Myocyte (in vitro differentiated cells): ENCODE measurements at regions not wholly inside any gene's neighbourhood (a gene's known extent, or its start where the extent isn't known, plus 50 kb on each side); places are given as distances from the start of the nearest gene placed in this dataset.
"Not testable (repeated sequence)": the region's sequence is repeated elsewhere in the genome, so short reads cannot be mapped to it uniquely, and the experiment has no call there.

Source experiments
- DNase-seq: peaks from one replicate; pipeline ENCODE4 v3.0.0-alpha.2; 2012; ENCODE audit warnings: low read depth

DNA sequence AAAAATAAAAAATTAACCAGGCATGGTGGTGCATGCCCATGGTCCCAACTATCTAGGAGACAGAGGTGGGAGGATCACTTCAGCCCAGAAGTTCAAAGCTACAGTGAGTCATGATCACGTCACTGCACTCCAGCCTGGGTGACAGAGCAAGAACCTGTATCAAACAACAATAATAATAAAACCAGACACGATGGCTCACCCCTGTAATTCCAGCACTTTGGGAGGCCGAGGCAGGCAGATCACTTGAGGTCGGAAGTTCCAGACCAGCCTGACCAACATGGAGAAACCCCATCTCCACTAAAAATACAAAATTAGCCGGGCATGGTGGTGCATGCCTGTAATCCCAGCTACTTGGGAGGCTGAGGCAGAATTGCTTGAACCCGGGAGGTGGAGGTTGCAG lies 159.4 kb downstream of the SKIDA1 start:
- not testable (repeated sequence) for DNase-seq

DNA sequence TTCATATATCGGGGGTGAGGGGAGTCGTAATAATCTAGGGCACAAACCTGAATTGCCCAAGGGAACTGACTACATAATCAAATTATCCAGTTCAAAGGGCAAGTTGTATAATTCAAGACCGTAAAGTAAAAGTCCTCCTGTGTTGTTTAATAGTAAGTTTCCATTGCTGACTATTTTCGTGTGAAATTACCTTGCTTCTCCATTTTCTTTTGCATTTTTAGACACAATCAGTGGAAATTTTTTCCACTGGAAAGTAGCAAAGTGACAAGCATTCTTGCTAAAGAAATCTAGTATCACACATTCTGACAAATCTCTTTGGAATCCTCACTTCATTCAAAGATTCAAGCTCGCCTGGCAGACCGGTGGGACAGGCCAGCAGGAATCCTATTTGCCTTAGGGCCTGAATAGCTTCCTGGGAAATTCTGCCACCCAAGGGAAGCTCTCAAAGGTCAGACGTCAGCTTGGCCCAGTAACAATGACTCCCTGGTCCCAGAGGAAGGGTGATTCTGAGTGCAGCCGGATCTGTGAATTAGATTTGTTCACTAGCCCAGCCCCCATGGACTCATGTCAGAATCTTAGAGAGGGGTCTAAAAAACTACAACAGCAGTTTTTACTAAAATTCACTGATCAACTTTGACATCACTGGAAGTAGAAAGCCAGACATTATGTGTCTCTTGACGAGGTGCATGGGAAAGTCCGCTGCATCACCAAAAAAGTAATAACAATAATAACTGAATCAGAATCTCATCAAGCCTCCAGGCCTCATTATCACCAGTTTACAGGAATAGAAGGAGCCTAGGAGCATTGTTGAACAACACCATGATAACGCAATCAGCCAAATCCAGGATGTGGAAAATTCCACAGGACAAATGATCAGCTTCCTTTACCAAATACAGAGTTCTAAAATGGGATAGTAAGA lies 161.0 kb downstream of the SKIDA1 start:
- DNase-seq = peak; percentile 31

DNA sequence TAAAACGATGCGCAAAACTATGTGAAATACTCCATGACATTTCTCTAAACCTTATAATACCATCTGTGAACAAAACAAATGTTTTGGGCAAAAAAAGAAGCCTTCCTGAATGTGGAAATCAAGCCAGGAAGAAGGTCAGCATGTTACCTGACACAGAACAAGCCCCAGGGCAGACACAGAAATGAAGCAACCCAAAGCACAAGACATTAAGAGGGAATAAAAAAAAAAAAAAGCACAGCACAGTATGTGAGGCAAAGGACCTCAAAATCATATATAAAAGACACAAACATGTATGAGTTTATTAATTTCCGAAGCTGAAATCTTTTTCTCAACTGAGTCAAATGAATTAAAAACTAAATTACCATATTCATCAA lies 161.8 kb downstream of the SKIDA1 start:
- DNase-seq = no peak

DNA sequence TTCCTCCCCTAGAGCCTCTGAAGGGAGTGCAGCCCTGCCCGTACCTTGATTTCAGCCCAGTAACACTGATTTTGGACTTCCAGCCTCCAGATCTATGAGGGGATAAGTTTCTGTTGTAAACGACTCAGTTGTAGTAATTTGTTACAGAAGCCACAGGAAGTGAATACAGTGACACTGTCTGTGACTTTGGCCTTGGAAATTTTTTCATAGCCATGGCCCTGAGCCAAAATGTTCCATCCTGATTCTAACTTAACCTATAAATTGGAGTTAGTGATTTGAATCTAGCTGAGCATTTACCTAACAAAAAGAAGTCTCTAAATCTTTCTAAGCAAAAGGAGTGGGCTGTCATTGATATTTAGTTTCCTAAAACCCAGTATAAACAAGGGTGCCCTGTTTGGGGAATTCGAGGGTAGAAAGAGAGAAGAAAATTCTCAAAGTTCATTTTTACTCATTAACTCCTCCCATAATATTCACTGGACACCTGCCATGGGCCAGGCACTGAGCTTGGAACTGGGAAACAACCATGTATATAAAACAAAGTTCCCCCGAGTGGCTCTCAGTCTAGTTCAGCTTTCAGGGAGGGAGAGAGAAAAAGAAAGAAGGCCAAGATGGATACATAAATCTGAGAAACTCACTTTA lies 162.3 kb downstream of the SKIDA1 start:
- DNase-seq = no peak

DNA sequence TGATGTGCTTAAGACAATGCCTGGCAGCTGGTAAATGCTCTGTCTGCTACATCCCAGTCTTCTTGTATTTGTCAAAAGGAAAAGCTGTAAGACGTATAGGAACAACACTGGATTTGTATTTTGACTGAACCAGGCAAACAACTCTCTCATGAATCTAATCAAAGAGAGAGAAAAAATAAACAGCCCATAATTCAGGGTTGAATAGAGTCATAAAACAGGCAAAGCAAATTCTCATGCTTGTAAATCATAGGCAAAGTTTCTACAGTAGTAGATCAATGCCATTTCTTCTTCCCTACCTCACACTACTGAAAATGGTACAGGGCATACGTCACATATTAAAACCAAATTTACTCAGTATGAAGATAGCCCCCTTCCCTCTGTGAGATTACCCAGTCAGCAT lies 166.3 kb downstream of the SKIDA1 start:
- no peak for DNase-seq

DNA sequence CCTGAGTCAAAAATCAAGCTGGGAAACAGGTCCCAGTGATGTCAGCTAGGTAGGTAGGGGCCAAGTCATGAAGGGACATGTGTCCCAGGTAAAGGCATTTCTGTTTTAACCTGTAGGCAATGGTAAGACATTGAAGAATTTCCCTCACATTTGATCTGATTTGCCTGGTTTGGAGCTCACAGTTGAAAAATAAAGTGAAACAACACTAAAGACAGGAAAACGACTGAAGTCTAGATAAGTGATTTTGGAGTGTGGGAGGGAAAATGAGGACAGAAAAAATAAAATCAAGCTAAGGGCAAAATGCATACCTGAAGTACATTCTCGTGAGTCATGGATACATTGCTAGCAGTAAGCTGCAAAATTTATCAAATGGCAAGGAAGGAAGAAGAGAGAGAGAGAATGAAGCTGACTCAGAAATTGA lies 169.9 kb downstream of the SKIDA1 start:
- DNase-seq = no peak

DNA sequence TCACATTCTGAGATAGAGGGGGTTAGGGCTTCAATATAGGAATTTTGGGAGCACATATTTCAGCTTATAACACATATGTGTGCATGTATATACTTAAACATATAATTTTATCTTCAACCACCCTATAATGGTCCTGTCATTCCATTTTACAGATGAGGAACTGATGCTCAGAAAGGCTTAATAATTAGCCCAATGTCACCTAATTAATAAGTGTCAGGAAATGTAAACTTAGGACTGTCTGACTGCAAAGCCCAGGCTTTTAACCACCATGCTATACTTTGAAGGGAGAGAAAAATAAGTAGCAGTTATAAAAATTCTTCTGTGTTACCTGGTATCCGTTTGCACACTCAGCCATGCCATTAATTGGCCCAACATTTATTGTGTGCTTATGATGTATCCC lies 172.6 kb downstream of the SKIDA1 start:
- no peak for DNase-seq

DNA sequence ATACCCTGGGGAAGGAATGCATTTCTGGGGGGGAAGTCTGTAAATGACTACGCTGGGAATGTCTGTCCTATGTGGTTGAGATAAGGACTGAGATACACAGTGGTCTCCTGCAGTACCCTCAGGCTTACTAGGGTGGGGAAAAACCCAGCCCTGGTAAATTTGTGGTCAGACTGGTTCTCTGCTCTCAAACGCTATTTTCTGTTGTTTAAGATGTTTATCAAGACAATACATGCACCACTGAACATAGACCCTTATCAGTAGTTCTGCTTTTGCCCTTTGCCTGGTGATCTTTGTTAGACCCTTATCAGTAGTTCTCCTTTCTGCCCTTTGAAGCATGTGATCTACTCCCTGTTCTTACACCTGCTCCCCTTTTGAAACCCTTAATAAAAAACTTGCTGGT lies 173.9 kb downstream of the SKIDA1 start:
- DNase-seq = not testable (repeated sequence)

DNA sequence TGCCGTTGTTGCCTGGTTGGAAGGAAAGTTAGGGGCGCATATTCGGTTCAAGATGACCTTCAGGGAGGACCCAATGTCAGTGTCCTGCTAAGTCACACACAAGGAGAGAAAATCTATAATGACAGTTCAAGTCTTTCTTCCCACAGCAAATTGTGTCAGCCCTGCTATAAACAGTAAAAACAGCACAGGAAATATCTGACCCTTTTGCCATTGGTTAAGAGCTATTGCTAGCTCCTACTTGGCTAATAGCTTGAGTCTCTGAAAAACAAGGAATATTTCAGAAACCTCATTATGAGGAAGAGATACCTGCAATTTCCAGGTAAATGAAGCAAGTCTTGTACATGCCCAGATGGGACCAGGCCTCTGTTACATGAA lies 175.6 kb downstream of the SKIDA1 start:
- no peak for DNase-seq

DNA sequence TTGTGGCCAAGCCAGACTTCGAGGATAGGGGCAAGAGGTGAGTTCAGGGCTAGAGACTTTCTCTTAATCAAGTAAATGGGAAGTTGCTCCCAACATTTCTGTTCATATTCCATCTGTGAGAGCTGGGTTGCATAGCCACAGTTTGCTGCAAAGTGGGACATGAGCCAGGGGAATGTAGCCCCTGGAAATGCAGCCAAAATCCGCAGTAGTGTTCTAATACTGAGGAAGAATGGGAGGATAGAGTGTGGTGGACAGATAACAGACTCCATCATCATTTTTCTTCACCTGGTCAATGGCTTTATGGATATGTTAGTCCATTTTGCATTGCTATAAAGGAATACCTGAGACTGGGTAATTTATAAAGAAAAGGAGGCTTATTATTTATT lies 177.7 kb downstream of the SKIDA1 start:
- DNase-seq = no peak

DNA sequence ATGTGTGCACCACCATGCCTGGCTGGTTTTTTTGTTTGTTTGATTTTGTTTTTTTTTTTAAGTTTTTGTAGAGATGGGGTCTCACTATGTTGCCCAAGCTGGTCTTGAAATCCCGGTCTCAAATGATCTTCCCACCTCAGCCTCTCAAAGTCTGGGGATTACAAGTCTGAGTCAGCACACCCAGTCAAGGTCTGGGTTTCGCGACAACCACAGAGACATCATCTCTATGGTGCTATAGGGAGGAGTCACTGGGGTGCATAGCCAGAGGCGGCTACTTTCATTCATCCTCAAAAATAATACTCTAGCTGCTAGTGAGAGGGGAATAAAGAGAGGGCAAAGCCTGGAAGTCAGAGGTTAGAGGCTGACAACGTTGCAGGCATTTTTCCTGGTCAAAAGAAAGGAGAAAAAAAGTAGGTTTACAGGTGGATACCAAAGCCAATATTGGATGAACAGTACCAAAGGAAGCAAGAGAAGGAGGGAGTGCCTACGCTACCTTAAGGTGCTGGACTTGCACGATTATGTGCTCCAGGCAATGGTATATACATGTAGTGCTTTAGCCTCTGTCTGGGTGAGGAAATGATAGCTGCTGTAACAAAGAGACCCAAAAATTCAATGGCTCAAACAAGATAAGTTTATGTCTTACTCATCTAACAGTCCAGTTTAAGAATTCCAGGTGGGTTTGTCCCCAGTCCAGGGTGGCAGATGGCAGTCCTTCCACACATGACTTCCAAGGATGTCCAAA lies 178.3 kb downstream of the SKIDA1 start:
- no peak for DNase-seq

DNA sequence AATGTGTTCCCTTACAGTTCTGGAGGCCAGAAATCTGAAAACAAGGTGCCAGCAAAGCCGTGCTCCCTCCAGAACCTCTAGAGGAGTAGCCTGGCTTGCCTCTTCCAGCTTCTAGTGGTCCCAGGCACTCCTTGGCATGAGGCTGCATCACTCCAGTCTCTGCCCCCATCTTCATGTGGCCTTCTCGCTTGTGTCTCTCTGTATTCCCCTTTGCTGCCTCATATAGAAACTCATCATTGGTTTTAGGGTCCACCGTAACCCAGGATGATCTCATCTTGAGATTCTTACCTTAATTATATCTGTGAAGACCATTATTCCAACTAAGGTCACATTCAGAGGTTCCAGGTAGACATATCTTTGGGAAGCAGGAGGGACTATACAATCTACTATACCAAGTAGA lies 182.4 kb downstream of the SKIDA1 start:
- no peak for DNase-seq

DNA sequence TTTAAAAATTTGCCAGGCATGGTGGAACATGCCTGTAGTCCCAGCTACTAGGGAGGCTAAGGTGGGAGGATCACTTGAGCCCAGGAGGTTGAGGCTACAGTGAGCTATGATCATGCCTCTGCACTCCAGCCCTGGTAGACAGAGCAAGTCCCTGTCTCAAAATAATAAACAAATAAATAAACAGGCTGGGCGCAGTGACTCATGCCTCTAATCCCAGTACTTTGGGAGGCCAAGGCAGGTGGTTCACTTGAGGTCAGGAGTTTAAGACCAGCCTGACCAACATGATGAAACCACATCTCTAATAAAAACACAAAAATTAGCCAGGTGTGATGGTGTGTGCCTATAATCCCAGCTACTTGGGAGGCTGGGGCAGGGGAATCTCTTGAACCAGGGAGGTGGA lies 183.0 kb downstream of the SKIDA1 start:
- peak; percentile 64 for DNase-seq

DNA sequence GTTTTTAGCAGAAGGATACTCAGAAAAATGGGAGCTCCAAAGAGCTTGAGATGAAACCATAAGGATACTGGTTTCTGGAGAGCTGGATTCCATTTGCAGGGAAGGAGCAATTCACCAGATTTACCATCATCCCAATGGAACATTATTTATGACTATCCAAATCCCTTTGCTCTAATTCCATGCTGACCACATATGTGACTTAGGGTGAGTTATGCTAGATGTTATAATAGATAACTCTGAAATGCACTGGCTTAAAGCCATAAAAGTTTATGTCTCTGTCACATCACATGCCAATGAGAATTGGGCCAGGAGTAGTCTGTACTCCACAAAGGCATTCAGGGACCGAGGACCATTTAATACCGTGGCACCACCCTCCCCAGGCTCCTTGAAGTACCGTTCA lies 185.2 kb downstream of the SKIDA1 start:
- DNase-seq = no peak

DNA sequence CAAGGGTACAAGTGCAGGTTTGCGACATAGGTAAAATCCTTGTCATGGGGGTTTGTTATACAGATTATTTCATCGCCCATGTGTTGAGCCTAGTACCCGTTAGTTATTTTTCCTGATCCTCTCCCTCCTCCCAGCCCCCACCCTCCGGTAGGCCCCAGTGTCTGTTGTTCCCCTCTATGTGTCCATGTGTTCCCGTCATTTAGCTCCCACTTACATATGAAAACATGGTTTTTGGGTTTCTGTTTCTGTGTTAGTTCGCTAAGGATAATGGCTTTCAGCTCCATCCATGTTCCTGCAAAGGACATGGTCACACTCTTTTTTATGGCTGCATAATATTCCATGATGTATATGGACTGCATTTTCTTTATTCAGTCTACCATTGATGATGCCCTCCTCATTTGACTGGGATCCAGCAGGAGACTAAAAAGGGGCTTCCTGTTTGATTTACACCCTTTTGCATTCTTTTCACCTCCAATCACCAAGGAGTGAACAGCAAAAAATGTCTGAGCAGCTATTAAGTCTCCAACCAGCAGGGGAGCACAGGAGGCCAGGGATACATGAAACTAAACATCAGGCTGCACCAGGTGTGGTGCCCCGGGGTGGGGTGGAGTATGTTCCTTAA lies 188.2 kb downstream of the SKIDA1 start:
- DNase-seq = no peak

DNA sequence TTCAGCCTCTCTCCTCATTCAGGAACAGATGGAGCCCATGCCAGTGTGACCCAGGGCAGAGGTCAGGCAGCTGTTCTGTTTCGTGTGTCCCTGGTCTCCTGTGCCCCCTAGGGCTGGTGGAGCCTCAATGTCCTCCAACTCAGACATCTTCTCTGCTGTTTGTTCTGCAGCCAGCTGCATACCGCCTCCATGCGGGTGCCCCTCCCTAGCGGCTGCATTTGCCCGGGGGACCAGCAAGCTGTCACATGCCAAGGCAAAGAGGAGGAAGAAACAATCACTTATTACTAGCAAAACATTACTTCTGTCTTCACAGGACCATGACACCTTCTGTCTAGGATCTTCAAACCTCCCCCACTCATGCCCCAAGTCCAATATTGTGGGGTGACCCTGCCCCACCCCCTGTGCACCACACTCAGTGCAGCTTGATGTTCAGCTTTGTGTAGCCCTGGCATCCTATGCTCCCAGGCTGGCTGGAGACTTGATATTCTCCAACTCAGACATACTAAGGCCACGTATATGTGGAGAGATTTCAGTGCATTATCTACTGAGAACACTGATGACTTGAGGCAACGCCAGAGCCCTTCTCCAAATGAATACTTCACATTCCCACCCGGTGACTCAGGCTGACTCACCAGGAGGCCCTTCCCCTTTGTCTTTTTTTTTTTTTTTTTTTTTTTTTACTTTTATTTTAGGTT lies 188.9 kb downstream of the SKIDA1 start:
- DNase-seq = peak; percentile 76

DNA sequence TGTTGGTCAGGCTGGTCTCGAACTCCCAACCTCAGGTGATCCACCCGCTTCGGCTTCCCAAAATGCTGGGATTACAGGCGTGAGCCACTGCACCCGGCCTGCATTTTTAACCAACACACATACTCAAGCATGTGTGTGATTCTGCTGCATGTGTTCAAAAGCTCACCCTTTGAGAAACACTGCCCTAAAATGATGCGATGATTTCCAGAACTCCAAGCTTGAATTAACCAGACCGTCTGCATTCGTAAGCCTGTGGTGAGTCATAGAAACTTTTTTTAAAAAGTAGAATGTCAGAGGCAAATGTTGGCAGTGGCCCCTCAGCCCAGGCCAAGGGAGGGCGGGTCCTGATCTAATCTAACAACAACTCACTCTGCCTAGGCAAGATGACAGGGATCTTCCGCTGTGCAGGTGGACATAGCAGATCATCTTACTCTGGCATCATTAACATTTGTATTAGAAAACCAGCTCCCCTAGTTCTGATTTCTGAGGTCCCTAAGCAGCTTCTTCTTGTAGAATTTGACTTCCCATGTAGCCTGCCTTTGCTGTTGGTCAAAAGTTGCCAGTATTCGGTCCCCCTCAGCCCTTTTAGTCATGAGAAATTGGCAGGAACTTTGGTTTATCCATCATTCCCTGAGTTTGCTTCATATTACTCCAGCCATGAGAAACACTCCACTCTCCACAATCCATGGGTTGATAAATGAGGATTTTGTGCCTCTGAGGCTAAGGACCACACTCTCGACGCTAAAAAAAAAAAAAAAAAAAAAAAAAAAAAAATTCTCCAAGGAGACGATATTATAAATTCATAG lies 190.4 kb downstream of the SKIDA1 start:
- peak; percentile 81 for DNase-seq

DNA sequence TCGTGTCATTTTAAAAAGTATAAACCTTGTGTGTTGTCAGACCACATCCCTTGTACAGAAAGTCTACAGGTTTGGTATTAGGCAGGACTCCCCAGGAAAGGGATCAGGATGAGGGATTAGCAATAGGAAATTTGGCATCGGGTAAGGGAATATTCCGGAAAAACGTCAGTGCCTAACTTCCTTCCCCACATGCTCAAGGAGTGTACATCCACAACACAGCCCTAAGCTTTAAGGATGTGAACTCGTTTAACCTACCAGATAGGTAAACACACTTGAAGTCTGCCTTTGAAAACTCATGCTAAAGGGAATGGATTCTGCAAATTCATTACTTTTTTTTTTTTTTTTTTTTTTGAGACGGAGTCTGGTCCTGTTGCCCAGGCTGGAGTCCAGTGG lies 194.9 kb downstream of the SKIDA1 start:
- DNase-seq = no peak

DNA sequence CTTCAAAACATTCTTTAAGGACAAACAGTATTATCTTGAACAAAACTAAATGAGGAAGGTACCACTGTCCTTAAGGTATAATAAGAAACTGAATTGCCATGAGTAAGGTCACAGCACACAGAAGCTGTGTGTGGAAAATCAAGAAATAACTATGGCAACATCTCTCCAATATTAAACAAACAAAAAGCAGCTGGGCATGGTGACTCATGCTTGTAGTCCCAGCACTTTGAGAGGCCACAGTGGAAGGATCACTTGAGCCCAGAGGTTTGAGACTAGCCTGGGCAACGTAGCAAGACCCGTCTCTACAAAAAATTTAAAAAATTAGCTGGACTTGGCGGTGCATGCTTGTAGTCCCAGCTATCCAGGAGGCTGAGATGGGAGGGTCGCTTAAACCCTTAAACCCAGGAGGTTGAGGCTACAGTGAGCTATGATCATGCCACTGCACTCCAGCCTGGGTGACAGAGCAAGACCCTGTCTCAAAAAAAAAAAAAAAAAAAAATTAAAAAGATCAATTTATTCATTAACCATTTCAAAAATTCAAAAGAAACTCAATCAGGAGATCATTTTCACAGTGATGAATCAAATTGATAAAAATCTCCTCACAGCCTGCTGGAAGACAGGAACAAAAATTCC lies 195.4 kb downstream of the SKIDA1 start:
- DNase-seq = peak; percentile 82
